ENCODE measurements at regions not wholly inside any gene's neighbourhood (a gene's known extent, or its start where the extent isn't known, plus 50 kb on each side); places are given as distances from the start of the nearest gene placed in this dataset.

DNA sequence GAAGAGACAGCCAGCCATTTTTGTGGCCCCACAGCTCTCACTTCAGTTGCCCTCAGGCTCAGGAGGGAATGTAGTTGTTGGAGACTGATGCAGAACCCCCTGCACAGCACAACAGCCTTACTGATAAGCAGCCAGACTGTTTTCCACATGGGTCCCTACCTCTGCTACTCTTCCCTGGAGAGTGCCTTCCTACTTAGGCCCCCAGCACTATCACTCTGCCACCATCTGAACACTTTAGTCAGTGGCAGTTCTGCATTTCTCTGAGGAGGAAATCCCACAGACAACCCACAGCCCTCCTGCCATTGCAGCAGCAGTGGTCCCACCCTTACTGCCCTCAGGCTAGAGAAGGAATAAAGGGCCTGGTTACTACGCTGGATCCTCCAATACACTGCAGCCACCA is 61.8 kb upstream of the PTPRD start:
- DNase-seq: no peak
- CTCF ChIA-PET: interaction anchor here in 1 of 2 donors (0.6 kb wide), 1 partner anchor 13 kb away, joined by 3 read pairs; no protein-coding TSS in a partner anchor
- no peak overlapping the region for H3K4me3 Mint-ChIP-seq
- no peaks in the 10 kb centered on the region for H3K9me3 ChIP-seq
- H3K36me3 Mint-ChIP-seq: no peaks in the 10 kb centered on the region
- H3K4me1 ChIP-seq (ENCODE audit: control insufficient read depth in 1 of 2, extremely low read depth in 1 of 2, insufficient read depth in 2 of 2, low read length in 2 of 2): no peaks in the 10 kb centered on the region
- peaks cover 24 to 45% (median 24%) of the 10 kb centered on the region in 3 donors for H3K9me3 Mint-ChIP-seq
- no peaks in the 10 kb centered on the region for H3K36me3 ChIP-seq (ENCODE audit: control insufficient read depth in 2 of 2, extremely low read depth in 1 of 2, insufficient read depth in 1 of 2, low read length in 1 of 2)
- 63% methylated on average over 1 of the region's 1 CpG for WGBS (ENCODE audit: insufficient coverage)
- no peaks in the 10 kb centered on the region for H3K27me3 ChIP-seq (replicated peaks in 1 of 2; ENCODE audit: control insufficient read depth in 2 of 2, extremely low read depth in 1 of 2, insufficient read depth in 2 of 2, low read length in 1 of 2)
- H3K27ac Mint-ChIP-seq: no peak overlapping the region
- POLR2A ChIA-PET: interaction anchor here in 1 of 2 donors (0.7 kb wide), 1 partner anchor 17 kb away, joined by 3 read pairs; no protein-coding TSS in a partner anchor
- no peaks in the 10 kb centered on the region for H3K4me1 Mint-ChIP-seq
- H3K27ac ChIP-seq (ENCODE audit: low read length): no peak overlapping the region
- H3K27me3 Mint-ChIP-seq: no peaks in the 10 kb centered on the region
- no peak for ATAC-seq (replicated peaks in 1 of 4)
- no peak overlapping the region for H3K4me3 ChIP-seq (ENCODE audit: control insufficient read depth in 1 of 2, extremely low read depth in 1 of 2, low read length in 1 of 2)

DNA sequence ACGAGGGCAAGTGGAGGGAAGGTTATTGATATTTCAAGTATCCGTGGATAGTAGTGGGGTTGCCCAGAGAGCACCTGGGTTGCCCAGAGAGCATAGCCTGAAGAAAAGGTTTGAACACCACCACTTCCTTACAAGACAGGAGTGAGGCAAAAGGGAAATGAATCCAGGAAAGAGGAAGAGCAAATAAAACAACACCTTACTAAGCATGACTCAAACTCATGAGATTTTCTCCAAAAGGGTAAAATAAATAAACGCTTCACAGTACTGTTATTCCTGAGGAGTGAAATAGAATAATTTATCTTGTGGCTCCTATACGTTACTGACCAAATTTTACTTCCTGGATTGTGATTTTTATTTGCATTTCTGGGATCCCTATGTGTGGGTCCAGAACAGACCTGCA is 65.2 kb upstream of the PTPRD start:
- Histone ChIP-seq H3K36me3 (ENCODE audit: control insufficient read depth in 2 of 2, extremely low read depth in 1 of 2, insufficient read depth in 1 of 2, low read length in 1 of 2) (no peaks in the 10 kb centered on the region), H3K27ac (ENCODE audit: low read length) (no peak overlapping the region), H3K4me1 (ENCODE audit: control insufficient read depth in 1 of 2, extremely low read depth in 1 of 2, insufficient read depth in 2 of 2, low read length in 2 of 2) (no peaks in the 10 kb centered on the region), H3K9me3 (no peaks in the 10 kb centered on the region), H3K4me3 (ENCODE audit: control insufficient read depth in 1 of 2, extremely low read depth in 1 of 2, low read length in 1 of 2) (no peak overlapping the region), H3K27me3 (replicated peaks in 1 of 2; ENCODE audit: control insufficient read depth in 2 of 2, extremely low read depth in 1 of 2, insufficient read depth in 2 of 2, low read length in 1 of 2) (no peaks in the 10 kb centered on the region)
- peaks cover 20 to 40% (median 22%) of the 10 kb centered on the region in 3 donors for H3K9me3 Mint-ChIP-seq
- H3K4me3 Mint-ChIP-seq: no peak overlapping the region
- DNase-seq: no peak
- no peaks in the 10 kb centered on the region for H3K36me3 Mint-ChIP-seq
- ChIA-PET POLR2A (no interaction called here), CTCF (no interaction called here)
- ATAC-seq (replicated peaks in 1 of 4): no peak
- no peak overlapping the region for H3K27ac Mint-ChIP-seq
- no peaks in the 10 kb centered on the region for H3K27me3 Mint-ChIP-seq
- WGBS (ENCODE audit: insufficient coverage): no CpG with 5 or more reads among the region's 4 CpGs
- no peaks in the 10 kb centered on the region for H3K4me1 Mint-ChIP-seq

DNA sequence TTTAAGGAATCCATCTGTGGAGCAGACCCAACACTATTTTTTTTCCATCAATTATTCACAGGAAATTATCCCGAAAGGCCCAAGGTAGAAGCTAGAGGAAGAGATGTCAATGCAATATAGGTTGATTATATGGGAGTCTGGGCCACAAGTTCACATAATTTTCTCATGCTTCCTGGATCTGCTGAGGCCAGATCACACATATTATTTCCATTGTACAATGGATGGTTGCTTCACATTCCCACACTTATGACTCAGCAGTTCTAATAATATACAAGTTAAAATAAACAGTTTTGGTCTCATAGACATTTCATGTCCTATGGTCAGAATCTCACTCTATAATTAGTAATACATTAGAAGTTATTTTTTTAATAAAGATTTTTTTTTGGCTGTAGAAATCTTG is 66.0 kb upstream of the PTPRD start:
- Mint-ChIP-seq H3K27ac (no peak overlapping the region), H3K4me3 (no peak overlapping the region), H3K9me3 (peaks cover 12 to 38% (median 18%) of the 10 kb centered on the region in 3 donors), H3K4me1 (no peaks in the 10 kb centered on the region), H3K36me3 (no peaks in the 10 kb centered on the region), H3K27me3 (no peaks in the 10 kb centered on the region)
- Histone ChIP-seq H3K27ac (ENCODE audit: low read length) (no peak overlapping the region), H3K9me3 (no peaks in the 10 kb centered on the region), H3K4me1 (ENCODE audit: control insufficient read depth in 1 of 2, extremely low read depth in 1 of 2, insufficient read depth in 2 of 2, low read length in 2 of 2) (no peaks in the 10 kb centered on the region), H3K4me3 (ENCODE audit: control insufficient read depth in 1 of 2, extremely low read depth in 1 of 2, low read length in 1 of 2) (no peak overlapping the region), H3K36me3 (ENCODE audit: control insufficient read depth in 2 of 2, extremely low read depth in 1 of 2, insufficient read depth in 1 of 2, low read length in 1 of 2) (no peaks in the 10 kb centered on the region), H3K27me3 (replicated peaks in 1 of 2; ENCODE audit: control insufficient read depth in 2 of 2, extremely low read depth in 1 of 2, insufficient read depth in 2 of 2, low read length in 1 of 2) (no peaks in the 10 kb centered on the region)
- ChIA-PET POLR2A (no interaction called here), CTCF (no interaction called here)
- no peak for DNase-seq
- ATAC-seq (replicated peaks in 1 of 4): no peak
- WGBS (ENCODE audit: insufficient coverage): no CpG with 5 or more reads among the region's 1 CpG

DNA sequence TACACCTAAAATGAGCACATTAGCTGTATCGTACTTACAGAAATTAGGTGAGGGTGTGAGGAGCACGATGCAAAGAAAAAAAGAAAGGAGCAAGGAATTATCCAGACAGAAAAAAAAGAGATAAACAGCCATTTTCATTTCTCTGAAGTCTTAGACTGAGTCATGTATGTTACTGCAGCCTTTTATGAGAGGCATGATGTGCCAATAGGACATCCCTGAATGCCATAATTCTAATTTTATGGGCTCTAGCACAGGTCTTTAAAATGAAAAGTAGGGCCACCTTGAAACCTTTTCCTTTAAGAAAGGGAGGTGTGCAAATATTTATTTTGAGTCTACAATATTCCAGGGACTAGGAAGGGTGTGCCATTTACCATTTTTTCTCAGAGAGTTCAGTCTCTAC is 74.1 kb upstream of the PTPRD start:
- ATAC-seq (replicated peaks in 1 of 4): no peak
- CTCF ChIA-PET: interaction anchor here in 1 of 2 donors (0.7 kb wide), 1 partner anchor 12 kb away, joined by 3 read pairs; no protein-coding TSS in a partner anchor
- no CpG with 5 or more reads among the region's 2 CpGs for WGBS (ENCODE audit: insufficient coverage)

DNA sequence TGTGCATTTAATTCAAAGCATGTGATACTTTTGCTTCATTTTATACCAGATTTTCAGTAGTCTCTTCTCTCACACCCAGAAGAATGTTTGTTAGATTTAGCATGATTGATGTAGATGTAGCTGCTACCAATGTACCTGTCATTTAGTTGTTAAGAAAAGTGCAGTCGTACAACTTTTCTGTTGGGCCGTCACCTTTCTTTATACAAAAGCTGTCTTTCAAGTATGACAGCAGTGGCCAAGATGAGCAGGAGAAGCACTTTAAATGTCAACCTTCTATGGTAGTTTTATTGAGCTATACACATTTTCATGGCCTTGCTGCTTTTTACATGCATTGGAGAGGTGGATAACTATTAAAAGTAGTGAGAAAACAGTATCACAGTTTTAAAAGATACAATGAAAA is 77.7 kb upstream of the PTPRD start:
- DNase-seq: no peak
- Histone ChIP-seq H3K4me3 (ENCODE audit: control insufficient read depth in 1 of 2, extremely low read depth in 1 of 2, low read length in 1 of 2) (no peak overlapping the region), H3K27me3 (replicated peaks in 1 of 2; ENCODE audit: control insufficient read depth in 2 of 2, extremely low read depth in 1 of 2, insufficient read depth in 2 of 2, low read length in 1 of 2) (no peaks in the 10 kb centered on the region), H3K4me1 (ENCODE audit: control insufficient read depth in 1 of 2, extremely low read depth in 1 of 2, insufficient read depth in 2 of 2, low read length in 2 of 2) (no peaks in the 10 kb centered on the region), H3K9me3 (no peaks in the 10 kb centered on the region), H3K36me3 (ENCODE audit: control insufficient read depth in 2 of 2, extremely low read depth in 1 of 2, insufficient read depth in 1 of 2, low read length in 1 of 2) (no peaks in the 10 kb centered on the region), H3K27ac (ENCODE audit: low read length) (no peak overlapping the region)
- Mint-ChIP-seq H3K36me3 (no peaks in the 10 kb centered on the region), H3K27ac (no peak overlapping the region), H3K9me3 (peaks cover 19 to 30% (median 23%) of the 10 kb centered on the region in 3 donors), H3K27me3 (no peaks in the 10 kb centered on the region), H3K4me3 (no peak overlapping the region), H3K4me1 (no peaks in the 10 kb centered on the region)
- ChIA-PET POLR2A (no interaction called here), CTCF (no interaction called here)
- ATAC-seq (replicated peaks in 1 of 4): no peak
- no CpG with 5 or more reads among the region's 2 CpGs for WGBS (ENCODE audit: insufficient coverage)

More for the DNA sequence above, 74.1 kb upstream of the PTPRD start:
- POLR2A ChIA-PET: no interaction called here
- Mint-ChIP-seq H3K4me3 (no peak overlapping the region), H3K4me1 (no peaks in the 10 kb centered on the region), H3K9me3 (peaks cover 18 to 34% (median 23%) of the 10 kb centered on the region in 3 donors), H3K27ac (no peak overlapping the region), H3K27me3 (no peaks in the 10 kb centered on the region), H3K36me3 (no peaks in the 10 kb centered on the region)
- H3K9me3 ChIP-seq: no peaks in the 10 kb centered on the region
- no peaks in the 10 kb centered on the region for H3K36me3 ChIP-seq (ENCODE audit: control insufficient read depth in 2 of 2, extremely low read depth in 1 of 2, insufficient read depth in 1 of 2, low read length in 1 of 2)
- no peaks in the 10 kb centered on the region for H3K27me3 ChIP-seq (replicated peaks in 1 of 2; ENCODE audit: control insufficient read depth in 2 of 2, extremely low read depth in 1 of 2, insufficient read depth in 2 of 2, low read length in 1 of 2)
- no peaks in the 10 kb centered on the region for H3K4me1 ChIP-seq (ENCODE audit: control insufficient read depth in 1 of 2, extremely low read depth in 1 of 2, insufficient read depth in 2 of 2, low read length in 2 of 2)
- no peak overlapping the region for H3K4me3 ChIP-seq (ENCODE audit: control insufficient read depth in 1 of 2, extremely low read depth in 1 of 2, low read length in 1 of 2)
- no peak overlapping the region for H3K27ac ChIP-seq (ENCODE audit: low read length)
- no peak for DNase-seq

- ATAC-seq (replicated peaks in 1 of 4) (no peak), DNase-seq (no peak)
- Mint-ChIP-seq H3K27me3 (no peaks in the 10 kb centered on the region), H3K4me1 (no peaks in the 10 kb centered on the region), H3K9me3 (peaks cover 14 to 39% (median 24%) of the 10 kb centered on the region in 3 donors), H3K4me3 (no peak overlapping the region), H3K36me3 (no peaks in the 10 kb centered on the region), H3K27ac (no peak overlapping the region)
- Histone ChIP-seq H3K27ac (ENCODE audit: low read length) (no peak overlapping the region), H3K4me3 (ENCODE audit: control insufficient read depth in 1 of 2, extremely low read depth in 1 of 2, low read length in 1 of 2) (no peak overlapping the region), H3K9me3 (no peaks in the 10 kb centered on the region), H3K36me3 (ENCODE audit: control insufficient read depth in 2 of 2, extremely low read depth in 1 of 2, insufficient read depth in 1 of 2, low read length in 1 of 2) (no peaks in the 10 kb centered on the region), H3K27me3 (replicated peaks in 1 of 2; ENCODE audit: control insufficient read depth in 2 of 2, extremely low read depth in 1 of 2, insufficient read depth in 2 of 2, low read length in 1 of 2) (no peaks in the 10 kb centered on the region), H3K4me1 (ENCODE audit: control insufficient read depth in 1 of 2, extremely low read depth in 1 of 2, insufficient read depth in 2 of 2, low read length in 2 of 2) (no peaks in the 10 kb centered on the region)
- 30% methylated on average over 2 of the region's 3 CpGs for WGBS (ENCODE audit: insufficient coverage)
- ChIA-PET POLR2A (interaction anchor here in 1 of 2 donors (0.5 kb wide), 1 partner anchor 716 kb away, joined by 3 read pairs; no protein-coding TSS in a partner anchor), CTCF (no interaction called here)
These were observed 84.2 kb upstream of the PTPRD start for GRCh38 chr9:10697044-10697443.

- Mint-ChIP-seq H3K27ac (no peak overlapping the region), H3K9me3 (peaks cover 21 to 45% (median 22%) of the 10 kb centered on the region in 3 donors), H3K27me3 (no peaks in the 10 kb centered on the region), H3K4me1 (no peaks in the 10 kb centered on the region), H3K4me3 (no peak overlapping the region), H3K36me3 (no peaks in the 10 kb centered on the region)
- no peak for DNase-seq
- POLR2A ChIA-PET: no interaction called here
- Histone ChIP-seq H3K27me3 (replicated peaks in 1 of 2; ENCODE audit: control insufficient read depth in 2 of 2, extremely low read depth in 1 of 2, insufficient read depth in 2 of 2, low read length in 1 of 2) (no peaks in the 10 kb centered on the region), H3K36me3 (ENCODE audit: control insufficient read depth in 2 of 2, extremely low read depth in 1 of 2, insufficient read depth in 1 of 2, low read length in 1 of 2) (no peaks in the 10 kb centered on the region), H3K4me3 (ENCODE audit: control insufficient read depth in 1 of 2, extremely low read depth in 1 of 2, low read length in 1 of 2) (no peak overlapping the region), H3K27ac (ENCODE audit: low read length) (no peak overlapping the region), H3K4me1 (ENCODE audit: control insufficient read depth in 1 of 2, extremely low read depth in 1 of 2, insufficient read depth in 2 of 2, low read length in 2 of 2) (no peaks in the 10 kb centered on the region), H3K9me3 (peaks cover 1% of the 10 kb centered on the region)
- ATAC-seq (replicated peaks in 1 of 4): no peak
- CTCF ChIA-PET: no interaction called here
These were observed 87.5 kb upstream of the PTPRD start for GRCh38 chr9:10700291-10700690.

Measured in T-cell (primary cell).